Breast epithelium (tissue), 3 donors: ENCODE measurements at regions not wholly inside any gene's neighbourhood (a gene's known extent, or its start where the extent isn't known, plus 50 kb on each side); places are given as distances from the start of the nearest gene placed in this dataset.

Experiments
- CTCF ChIP-seq, 3 donors: fragments of 450-650 bp; IDR thresholded peaks; one replicate each; pipeline ENCODE4 v1.5.1; 2016 to 2017; ENCODE audit warnings: antibody characterized with exemption in 3 of 3, mild to moderate bottlenecking in 3 of 3, moderate library complexity in 3 of 3
- POLR2A ChIP-seq: fragments of 450-650 bp; IDR thresholded peaks from one replicate; pipeline ENCODE4 v1.6.1; 2016; ENCODE audit warnings: antibody characterized with exemption, mild to moderate bottlenecking, moderate library complexity
- POLR2AphosphoS5 ChIP-seq, 3 donors: sonication (generic); formaldehyde crosslinking; IDR thresholded peaks; one replicate each; pipeline ENCODE4 v1.6.1; 2017; ENCODE audit warnings: antibody characterized with exemption in 3 of 3

GRCh38 chr14:40985584-40985983 is 621.1 kb upstream of the LRFN5 start:
- TF ChIP-seq CTCF (IDR thresholded peaks at IDR 0.05) (no peak), POLR2A (no peak), POLR2AphosphoS5 (IDR thresholded peaks at IDR 0.05) (no peak)
